GM19372 (cell line): ENCODE measurements at regions not wholly inside any gene's neighbourhood (a gene's known extent, or its start where the extent isn't known, plus 50 kb on each side); places are given as distances from the start of the nearest gene placed in this dataset.
"Not testable (repeated sequence)": the region's sequence is repeated elsewhere in the genome, so short reads cannot be mapped to it uniquely, and the experiment has no call there.

ENCODE experiments used
- ATAC-seq: cut with Tn5 transposase; IDR thresholded peaks from one replicate; pipeline ENCODE4 v1.9.1; 2021; ENCODE audit warnings: mild to moderate bottlenecking, low read depth, moderate library complexity; ENCODE audit not compliant: unreplicated experiment

DNA sequence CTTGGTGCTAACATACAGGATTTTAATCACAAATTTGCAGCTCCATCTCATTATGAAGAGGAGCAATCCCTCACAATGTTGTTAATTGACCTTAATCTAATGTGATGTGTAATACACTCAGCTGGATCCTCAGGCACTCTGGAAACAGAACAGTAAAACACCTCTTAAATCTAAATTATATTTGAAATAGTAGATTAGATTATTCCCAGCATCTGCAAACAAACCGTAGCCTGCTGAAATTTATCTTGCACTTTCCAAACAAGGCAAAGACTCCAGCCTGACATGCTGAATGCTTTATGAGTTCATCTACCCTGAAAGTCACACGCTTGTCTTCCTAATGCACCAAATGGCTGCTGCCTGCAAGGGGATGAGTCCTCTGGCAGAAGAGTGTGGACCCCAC lies 402.3 kb upstream of the GYPC start:
- no peak for ATAC-seq

DNA sequence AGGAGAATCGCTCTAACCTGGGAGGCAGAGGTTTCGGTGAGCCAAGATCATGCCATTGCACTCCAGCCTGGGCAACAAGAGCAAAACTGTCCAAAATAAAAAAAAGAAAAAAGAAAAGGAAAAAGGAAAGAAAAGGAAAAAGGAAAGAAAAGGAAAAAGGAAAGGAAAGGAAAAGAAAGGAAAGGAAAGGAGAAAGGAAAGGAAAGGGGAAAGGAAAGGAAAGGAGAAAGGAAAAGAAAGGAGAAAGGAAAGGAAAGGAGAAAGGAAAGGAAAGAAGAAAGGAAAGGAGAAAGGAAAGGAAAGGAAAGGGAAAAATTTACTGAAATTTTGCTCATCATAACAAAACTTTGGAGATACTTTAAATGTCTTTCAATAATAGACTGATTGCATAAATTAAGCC lies 391.3 kb upstream of the GYPC start:
- ATAC-seq = no peak

GRCh38 chr2:126269911-126270310 lies 386.0 kb upstream of the GYPC start:
- ATAC-seq = no peak

- ATAC-seq = no peak
Measured at GRCh38 chr2:126270587-126270986, 385.4 kb upstream of the GYPC start.

- ATAC-seq = no peak
Measured at GRCh38 chr2:126272401-126272800, 383.6 kb upstream of the GYPC start.

DNA sequence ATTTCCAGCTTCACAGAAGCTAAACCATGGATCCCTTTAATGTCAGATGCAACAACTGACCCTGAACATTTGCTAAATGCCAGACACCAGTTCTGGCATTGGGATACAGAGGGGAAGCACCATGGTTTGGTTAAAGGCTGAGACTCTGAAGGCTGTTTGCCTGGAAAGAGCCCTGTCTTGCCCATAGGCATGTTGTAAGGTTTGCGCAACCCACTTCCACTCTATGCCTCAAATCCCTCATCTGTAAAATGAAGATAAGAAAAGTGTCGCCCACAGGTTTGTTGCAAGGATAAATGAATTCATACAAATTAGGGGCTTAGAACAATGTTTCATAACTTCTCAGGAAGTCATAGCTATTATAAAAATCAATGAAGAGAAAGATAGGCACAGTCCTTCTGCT lies 380.9 kb upstream of the GYPC start:
- no peak for ATAC-seq

- not testable (repeated sequence) for ATAC-seq
Measured at GRCh38 chr2:126276268-126276667, 379.7 kb upstream of the GYPC start.

DNA sequence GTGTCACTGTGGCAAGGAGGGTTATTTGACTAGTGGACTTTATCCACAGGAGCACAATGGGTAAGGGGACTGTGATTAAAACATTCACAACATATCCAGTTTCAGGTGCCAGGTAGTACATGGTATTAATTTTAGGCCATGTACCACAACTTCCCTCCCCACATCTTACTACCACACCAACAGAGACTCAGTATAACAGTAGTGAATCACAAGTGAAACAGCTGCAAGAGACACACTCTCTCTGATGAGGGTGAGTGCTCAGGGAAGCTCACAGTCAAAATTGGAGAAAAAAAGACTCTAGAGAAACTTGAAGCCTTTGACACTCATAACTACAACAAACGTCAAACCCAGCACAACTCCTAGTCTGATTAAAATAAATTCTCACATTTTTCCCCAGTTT lies 367.6 kb upstream of the GYPC start:
- no peak for ATAC-seq

GRCh38 chr2:126293962-126294361 lies 362.0 kb upstream of the GYPC start:
- ATAC-seq = not testable (repeated sequence)

- ATAC-seq = no peak
Measured at GRCh38 chr2:126299469-126299976, 356.4 kb upstream of the GYPC start.

GRCh38 chr2:126300348-126300747 lies 355.6 kb upstream of the GYPC start:
- ATAC-seq = no peak

GRCh38 chr2:126302043-126302442 lies 353.9 kb upstream of the GYPC start:
- no peak for ATAC-seq

- ATAC-seq = no peak
Measured at GRCh38 chr2:126303113-126303512, 352.8 kb upstream of the GYPC start.

DNA sequence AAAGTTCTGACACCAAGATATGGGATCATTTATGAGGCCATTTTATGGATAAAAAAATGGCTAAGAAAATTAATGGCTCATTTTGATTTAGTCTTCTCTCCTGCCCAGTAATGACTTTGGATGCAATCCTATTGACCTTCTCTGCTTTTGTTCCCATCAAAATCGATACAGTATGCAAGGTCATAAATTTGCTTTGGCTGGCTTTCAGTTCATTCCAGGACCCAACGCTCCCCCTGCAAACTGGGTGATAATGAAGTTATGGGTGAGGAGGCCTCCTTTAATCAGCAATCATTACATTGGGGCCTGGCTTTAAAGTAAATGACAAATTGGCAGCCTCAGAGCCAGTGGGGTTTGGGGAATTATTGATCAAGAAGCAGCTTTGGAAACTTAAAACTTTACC lies 351.8 kb upstream of the GYPC start:
- no peak for ATAC-seq

- ATAC-seq = no peak
Measured at GRCh38 chr2:126306539-126306938, 349.4 kb upstream of the GYPC start.

GRCh38 chr2:126307740-126308139 lies 348.2 kb upstream of the GYPC start:
- ATAC-seq = no peak

DNA sequence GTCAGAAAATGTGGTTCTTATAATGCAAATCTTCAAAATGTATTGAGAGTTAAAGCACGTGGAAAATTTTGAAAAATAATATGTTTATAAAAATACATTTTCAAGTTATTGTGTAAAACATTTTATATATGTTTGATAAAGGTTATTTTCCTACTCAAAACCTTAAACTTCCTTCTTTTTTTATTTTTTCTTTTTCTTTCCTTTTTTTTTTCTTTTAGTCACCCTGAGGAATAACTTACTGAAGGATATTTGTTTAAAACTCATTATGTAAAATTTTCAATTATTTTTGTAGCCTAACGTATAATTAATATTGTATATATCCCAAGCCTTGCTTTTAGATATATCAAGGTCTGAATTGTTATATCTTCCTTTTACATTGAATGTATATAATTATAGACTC lies 346.8 kb upstream of the GYPC start:
- no peak for ATAC-seq

DNA sequence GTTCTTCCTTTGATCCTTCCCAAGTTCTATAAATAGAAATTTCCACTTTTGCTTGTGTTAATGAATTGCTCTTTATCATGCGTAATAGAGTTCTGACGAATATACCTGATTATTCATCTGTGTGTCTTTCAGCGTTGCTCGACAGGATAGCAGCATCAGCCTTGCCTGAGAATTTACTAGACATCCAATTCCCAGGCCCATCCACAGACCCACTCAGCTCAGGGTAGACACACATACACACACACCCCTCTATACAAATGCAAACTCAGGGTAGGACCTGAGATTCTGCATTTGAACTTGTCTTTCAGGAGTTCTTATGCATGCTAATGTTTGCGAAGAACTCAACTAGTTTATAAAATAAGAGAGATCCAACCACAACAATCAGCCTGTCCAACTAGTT lies 343.4 kb upstream of the GYPC start:
- no peak for ATAC-seq

GRCh38 chr2:126315828-126316227 lies 340.1 kb upstream of the GYPC start:
- no peak for ATAC-seq

DNA sequence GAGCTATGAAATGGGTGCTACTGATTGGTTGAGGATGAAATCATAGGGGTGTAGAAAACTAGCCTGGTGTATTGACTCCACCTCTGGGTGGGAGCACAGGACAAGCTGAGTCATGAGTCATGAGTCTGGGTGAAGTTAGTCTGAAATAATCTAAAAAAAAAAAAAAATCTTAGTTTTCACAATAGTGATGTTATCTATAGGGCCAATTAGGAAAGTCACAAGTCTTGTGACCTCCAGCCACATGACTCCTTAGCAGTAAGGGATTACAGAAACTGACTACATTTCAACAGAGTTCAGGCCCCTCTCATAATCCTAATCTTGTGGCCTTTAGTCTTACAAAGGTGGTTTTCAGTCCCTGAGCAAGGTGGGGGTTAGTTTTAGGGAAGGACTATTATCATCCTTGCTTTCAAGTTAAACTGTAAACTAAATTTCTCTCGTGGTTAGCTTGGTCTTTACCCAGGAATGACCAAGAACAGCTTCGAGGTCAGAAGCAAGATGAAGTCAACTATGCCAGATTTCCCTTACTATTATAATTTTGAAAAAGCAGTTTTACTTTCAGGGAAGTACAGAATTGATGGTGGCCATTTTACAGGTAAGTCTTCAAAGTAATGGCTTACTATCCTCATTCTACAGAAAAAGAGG lies 338.0 kb upstream of the GYPC start:
- ATAC-seq = no peak

DNA sequence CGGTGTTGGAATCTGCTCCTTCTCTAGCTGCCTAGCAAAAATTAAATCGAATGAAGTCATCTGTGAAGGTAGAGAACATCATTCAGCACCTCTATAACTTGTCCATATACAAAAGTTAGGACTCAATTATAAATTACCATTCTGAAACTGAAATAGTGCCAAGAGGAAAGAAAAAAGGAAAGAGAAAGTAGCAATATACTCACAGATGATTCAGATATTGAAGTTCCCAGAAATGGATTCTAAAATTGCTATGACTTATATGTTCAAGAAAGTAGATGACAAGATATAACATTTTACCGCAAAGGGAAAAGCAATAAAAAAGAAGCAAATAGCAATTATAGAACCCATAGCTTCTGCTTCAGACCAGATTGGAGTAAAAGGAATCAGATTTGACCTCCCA lies 333.6 kb upstream of the GYPC start:
- no peak for ATAC-seq

DNA sequence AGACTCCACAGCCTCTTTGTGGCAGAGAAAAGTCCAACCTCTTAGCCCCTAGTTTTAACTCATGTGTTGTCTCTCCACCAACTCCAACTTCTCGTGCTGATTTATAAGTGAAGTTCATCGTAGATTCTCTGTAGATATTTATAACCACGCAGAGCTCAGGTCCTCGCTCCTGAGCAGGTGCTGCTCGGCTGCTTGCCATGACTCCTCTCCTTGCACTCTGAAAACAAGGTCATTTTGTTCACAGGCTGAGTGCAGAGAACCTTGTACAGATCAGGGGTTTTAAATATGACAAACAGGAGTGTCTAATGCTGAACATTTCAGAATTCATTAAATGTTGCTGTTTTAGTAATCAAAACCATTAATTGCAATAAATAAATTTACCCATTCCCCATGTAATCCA lies 330.8 kb upstream of the GYPC start:
- no peak for ATAC-seq

- no peak for ATAC-seq
Measured at GRCh38 chr2:126329173-126329572, 326.8 kb upstream of the GYPC start.
